SU-DHL-6 (cell line): ENCODE measurements at regions not wholly inside any gene's neighbourhood (a gene's known extent, or its start where the extent isn't known, plus 50 kb on each side); places are given as distances from the start of the nearest gene placed in this dataset.

Source experiments
- H2AFZ ChIP-seq: fragments of 200-600 bp; sonication (generic); 2 replicates; pipeline ENCODE4 v1.6.1; 2014; ENCODE audit warnings: low read depth, mild to moderate bottlenecking, moderate library complexity, mixed read lengths, antibody characterized with exemption, low read length; ENCODE audit not compliant: severe bottlenecking
- H3F3A ChIP-seq: fragments of 200-600 bp; shearing (Covaris generic); 2 replicates; pipeline ENCODE4 v1.6.0; 2016; ENCODE audit warnings: antibody characterized with exemption, mild to moderate bottlenecking; ENCODE audit not compliant: insufficient read depth
- H3K27ac ChIP-seq: fragments of 200-600 bp; sonication (generic); 2 replicates; pipeline ENCODE4 v1.5.1; 2016; ENCODE audit warnings: low read depth, mild to moderate bottlenecking, low read length, moderate library complexity, mixed read lengths
- H3K27me3 ChIP-seq: fragments of 200-600 bp; sonication (generic), shearing (Covaris generic); 2 replicates; pipeline ENCODE4 v1.6.0; 2014; ENCODE audit warnings: mild to moderate bottlenecking, low read length
- H3K36me3 ChIP-seq: fragments of 200-600 bp; sonication (generic); 2 replicates; pipeline ENCODE4 v1.6.1; 2014; ENCODE audit warnings: mild to moderate bottlenecking, low read length, mixed read lengths
- H3K4me2 ChIP-seq: fragments of 300-600, 200-600 bp; shearing (Covaris generic), sonication (generic); 2 replicates; pipeline ENCODE4 v1.6.0; 2014; ENCODE audit warnings: low read length, low read depth, mild to moderate bottlenecking; ENCODE audit not compliant: poor library complexity, severe bottlenecking
- H3K4me3 ChIP-seq: fragments of 200-600 bp; sonication (generic); 2 replicates; pipeline ENCODE4 v1.5.1; 2014; ENCODE audit warnings: antibody characterized with exemption, low read length, mild to moderate bottlenecking, mixed read lengths; ENCODE audit not compliant: insufficient read depth, poor library complexity, severe bottlenecking
- H3K79me2 ChIP-seq: fragments of 200-600 bp; sonication (generic); 2 replicates; pipeline ENCODE4 v1.6.1; 2014; ENCODE audit warnings: mild to moderate bottlenecking, low read length, moderate library complexity; ENCODE audit not compliant: insufficient read depth
- H3K9ac ChIP-seq: fragments of 200-600 bp; sonication (generic); 2 replicates; pipeline ENCODE4 v1.7.0; 2014; ENCODE audit warnings: mild to moderate bottlenecking, low read length
- H3K9me2 ChIP-seq: fragments of 200-600 bp; sonication (generic); replicated peaks from 2 replicates; pipeline ENCODE4 v1.6.1; 2014; ENCODE audit warnings: low read length; ENCODE audit not compliant: insufficient read depth
- H3K9me3 ChIP-seq: fragments of 200-600 bp; sonication (generic); 2 replicates; pipeline ENCODE4 v1.6.1; 2014; ENCODE audit warnings: low read length, mixed read lengths; ENCODE audit not compliant: insufficient read depth
- H4K20me1 ChIP-seq: fragments of 200-600 bp; sonication (generic); 2 replicates; pipeline ENCODE4 v1.6.1; 2014; ENCODE audit warnings: low read depth, mild to moderate bottlenecking, antibody characterized with exemption, low read length, moderate library complexity, mixed read lengths
- CTCF ChIP-seq: fragments of 200-600 bp; sonication (generic); IDR thresholded peaks from one replicate; pipeline ENCODE4 v1.5.1; 2017; ENCODE audit warnings: antibody characterized with exemption, mild to moderate bottlenecking, low read length, moderate library complexity; ENCODE audit not compliant: insufficient read depth, poor library complexity, severe bottlenecking
- EZH2phosphoT487 ChIP-seq: fragments of 200-600 bp; sonication (generic), shearing (Covaris generic); conservative IDR thresholded peaks from 2 replicates; pipeline ENCODE4 v1.6.1; 2018; ENCODE audit warnings: mild to moderate bottlenecking, antibody characterized with exemption, low read length, moderate library complexity, mixed read lengths

- Histone ChIP-seq H3K4me3 (no peak overlapping the region), H3K4me2 (no peak overlapping the region), H3K79me2 (no peaks in the 10 kb centered on the region), H3K27me3 (no peaks in the 10 kb centered on the region), H3K27ac (no peak overlapping the region), H3F3A (no peaks in the 10 kb centered on the region), H3K9me3 (no peaks in the 10 kb centered on the region), H4K20me1 (no peaks in the 10 kb centered on the region), H3K36me3 (no peaks in the 10 kb centered on the region), H2AFZ (no peak overlapping the region), H3K9ac (no peak overlapping the region), H3K9me2 (no peaks in the 10 kb centered on the region)
- no peak for TF ChIP-seq EZH2phosphoT487
- TF ChIP-seq CTCF, result no peak
Observed at GRCh38 chr4:115228851-115229250, 115.4 kb upstream of the NDST4 start.

- H2AFZ ChIP-seq, result no peak overlapping the region
- H3K27ac ChIP-seq, result no peak overlapping the region
- no peaks in the 10 kb centered on the region for H3F3A ChIP-seq
- no peaks in the 10 kb centered on the region for H3K36me3 ChIP-seq
- no peaks in the 10 kb centered on the region for H3K27me3 ChIP-seq
- no peaks in the 10 kb centered on the region for H4K20me1 ChIP-seq
- H3K79me2 ChIP-seq, result no peaks in the 10 kb centered on the region
- H3K9me3 ChIP-seq, result no peaks in the 10 kb centered on the region
- H3K9me2 ChIP-seq, result no peaks in the 10 kb centered on the region
- TF ChIP-seq EZH2phosphoT487, result no peak
- no peak for TF ChIP-seq CTCF
- H3K9ac ChIP-seq, result no peak overlapping the region
- no peak overlapping the region for H3K4me2 ChIP-seq
- H3K4me3 ChIP-seq, result no peak overlapping the region
Observed at GRCh38 chr4:115222061-115222460, 108.6 kb upstream of the NDST4 start.

- Histone ChIP-seq H3K9ac (no peak overlapping the region), H3K36me3 (no peaks in the 10 kb centered on the region), H2AFZ (no peak overlapping the region), H3K9me3 (no peaks in the 10 kb centered on the region), H3K79me2 (no peaks in the 10 kb centered on the region), H3K27me3 (no peaks in the 10 kb centered on the region), H3K4me3 (no peak overlapping the region), H3K4me2 (no peak overlapping the region), H3K27ac (no peak overlapping the region), H4K20me1 (no peaks in the 10 kb centered on the region), H3K9me2 (no peaks in the 10 kb centered on the region), H3F3A (no peaks in the 10 kb centered on the region)
- no peak for TF ChIP-seq EZH2phosphoT487
- TF ChIP-seq CTCF, result no peak
Observed at GRCh38 chr4:115219862-115220261, 106.4 kb upstream of the NDST4 start.
